SK-N-SH (cell line): ENCODE measurements at regions not wholly inside any gene's neighbourhood (a gene's known extent, or its start where the extent isn't known, plus 50 kb on each side); places are given as distances from the start of the nearest gene placed in this dataset.

ENCODE experiments used
- CTCF ChIA-PET: fragments of 300-600, 350-600 bp; formaldehyde crosslinking; extraction: SDS; loops from one replicate; lab custom pipeline; 2021; lab: Yijun Ruan, JAX
- POLR2A ChIA-PET: fragments of 350-600 bp; sonication (Branson Sonifier 250); formaldehyde crosslinking; extraction: SDS; loops from one replicate; lab custom pipeline; 2020; ENCODE audit warnings: antibody characterized with exemption, inconsistent platforms; lab: Yijun Ruan, JAX
- DNase-seq: peaks from one replicate; pipeline ENCODE4 v3.0.0; 2012
- H2AFZ ChIP-seq: fragments of 200-600 bp; sonication (generic); 2 replicates; pipeline ENCODE4 v1.8.1; 2016; ENCODE audit warnings: antibody characterized with exemption, mild to moderate bottlenecking, low read depth
- H3F3A ChIP-seq: fragments of 200-600 bp; sonication (generic); replicated peaks from 2 replicates; pipeline ENCODE3; 2016; ENCODE audit warnings: antibody characterized with exemption, mild to moderate bottlenecking; ENCODE audit not compliant: insufficient read depth
- H3K27ac ChIP-seq, 2 experiments: fragments of 200-500 bp in 1 of 2; fragments of 200-600 bp in 1 of 2; sonication (Bioruptor generic) in 1 of 2; sonication (generic), shearing (Covaris generic) in 1 of 2; 2 replicates each; pipeline versions ENCODE4 v1.5.1 to v1.6.1; 2014 to 2016; ENCODE audit warnings: low read depth in 2 of 2, inconsistent platforms in 1 of 2, low read length in 1 of 2, mild to moderate bottlenecking in 1 of 2, mixed read lengths in 1 of 2
- H3K27me3 ChIP-seq: fragments of 200-600 bp; sonication (generic), shearing (Covaris generic); 2 replicates; pipeline ENCODE4 v1.6.1; 2016; ENCODE audit warnings: mixed run types; ENCODE audit not compliant: insufficient read depth
- H3K36me3 ChIP-seq, 2 experiments: fragments of 200-500 bp in 1 of 2; fragments of 200-600 bp in 1 of 2; sonication (Bioruptor generic) in 1 of 2; sonication (generic) in 1 of 2; replicated peaks in 1 of 2; 2 replicates each; pipeline versions ENCODE3 to v1.5.1; 2014 to 2016; ENCODE audit warnings: low read length in 1 of 2, mild to moderate bottlenecking in 1 of 2; ENCODE audit not compliant: insufficient read depth in 2 of 2, control insufficient read depth in 1 of 2
- H3K4me1 ChIP-seq, 2 experiments: fragments of 200-500 bp in 1 of 2; fragments of 200-600 bp in 1 of 2; sonication (Bioruptor generic) in 1 of 2; sonication (generic), shearing (Covaris generic) in 1 of 2; 2 replicates each; pipeline versions ENCODE4 v1.5.1 to v1.6.1; 2014 to 2016; ENCODE audit warnings: low read depth in 1 of 2, low read length in 1 of 2, mixed run types in 1 of 2; ENCODE audit not compliant: insufficient read depth in 2 of 2, control insufficient read depth in 1 of 2
- H3K4me2 ChIP-seq: fragments of 200-600 bp; sonication (generic), shearing (Covaris generic); 2 replicates; pipeline ENCODE4 v1.6.1; 2017; ENCODE audit warnings: mixed run types
- H3K4me3 ChIP-seq, 2 experiments: fragments of 200-500 bp in 1 of 2; fragments of 200-600 bp in 1 of 2; sonication (Bioruptor generic) in 1 of 2; sonication (generic), shearing (Covaris generic) in 1 of 2; 2 replicates each; pipeline versions ENCODE4 v1.5.1 to v1.8.1; 2014 to 2016; ENCODE audit warnings: low read depth in 2 of 2, inconsistent platforms in 1 of 2, low read length in 1 of 2, mild to moderate bottlenecking in 1 of 2, mixed read lengths in 1 of 2, moderate library complexity in 1 of 2
- H3K79me2 ChIP-seq: fragments of 200-600 bp; sonication (generic); 2 replicates; pipeline ENCODE4 v1.8.1; 2017; ENCODE audit warnings: mild to moderate bottlenecking; ENCODE audit not compliant: insufficient read depth
- H3K9ac ChIP-seq: fragments of 200-600 bp; sonication (generic); 2 replicates; pipeline ENCODE4 v1.6.1; 2017; ENCODE audit warnings: mixed run types
- H3K9me2 ChIP-seq: fragments of 200-600 bp; sonication (generic); 2 replicates; pipeline ENCODE4 v1.6.1; 2017; ENCODE audit warnings: mixed run types
- H3K9me3 ChIP-seq: fragments of 200-600 bp; sonication (generic); 2 replicates; pipeline ENCODE4 v1.6.1; 2017; ENCODE audit warnings: mixed run types, mild to moderate bottlenecking, moderate library complexity
- H4K20me1 ChIP-seq: fragments of 200-600 bp; sonication (generic); 2 replicates; pipeline ENCODE4 v1.6.1; 2017; ENCODE audit warnings: mild to moderate bottlenecking, mixed run types; ENCODE audit not compliant: insufficient read depth
- EP300 ChIP-seq, 2 experiments: IDR thresholded peaks; 2 replicates each; pipeline versions ENCODE4 v1.4.0 to v1.6.1; 2012; ENCODE audit warnings: borderline replicate concordance in 1 of 2, low read depth in 1 of 2, low read length in 1 of 2
- FOSL2 ChIP-seq: IDR thresholded peaks from 2 replicates; pipeline ENCODE4 v1.4.0; 2012; ENCODE audit warnings: low read depth, mild to moderate bottlenecking, moderate library complexity, borderline replicate concordance
- NFIC ChIP-seq: IDR thresholded peaks from 2 replicates; pipeline ENCODE4 v1.4.0; 2012; ENCODE audit warnings: borderline replicate concordance
- RAD21 ChIP-seq: IDR thresholded peaks from 2 replicates; pipeline ENCODE4 v1.6.1; 2012; ENCODE audit warnings: mild to moderate bottlenecking, low read length
- RFX5 ChIP-seq: IDR thresholded peaks from 2 replicates; pipeline ENCODE4 v1.6.1; 2012; ENCODE audit warnings: mild to moderate bottlenecking, improper control_type of control experiment, low read length
- RXRA ChIP-seq: IDR thresholded peaks from 2 replicates; pipeline ENCODE4 v1.4.0; 2012; ENCODE audit warnings: low read depth, mild to moderate bottlenecking, borderline replicate concordance
- SIN3A ChIP-seq: IDR thresholded peaks from 2 replicates; pipeline ENCODE4 v1.6.1; 2012; ENCODE audit warnings: low read depth, mild to moderate bottlenecking, low read length, moderate library complexity, borderline replicate concordance
- SMC3 ChIP-seq: IDR thresholded peaks from 2 replicates; pipeline ENCODE4 v1.6.1; 2012; ENCODE audit warnings: low read depth, low read length, improper control_type of control experiment
- WGBS: methylation state at CpG from one replicate; pipeline ENCODE4 v1.1.6; 2017; ENCODE audit warnings: low lambda C conversion rate; 5-methylcytosine and 5-hydroxymethylcytosine counted together
- TF ChIP-seq, protein P1 (sequence below): IDR thresholded peaks from 2 replicates; pipeline ENCODE4 v1.4.0; 2012; ENCODE audit warnings: low read depth
- TF ChIP-seq, protein P2 (sequence below): IDR thresholded peaks from 2 replicates; pipeline ENCODE4 v1.4.0; 2012; ENCODE audit warnings: low read depth, borderline replicate concordance
- TF ChIP-seq, protein P3 (sequence below): IDR thresholded peaks from 2 replicates; pipeline ENCODE4 v1.4.0; 2012; ENCODE audit warnings: low read depth, borderline replicate concordance
- TF ChIP-seq, protein P4 (sequence below): fragments of 200-600 bp; sonication (generic); IDR thresholded peaks from 2 replicates; pipeline ENCODE4 v1.6.1; 2017; ENCODE audit warnings: antibody characterized with exemption, mild to moderate bottlenecking, moderate library complexity

DNA sequence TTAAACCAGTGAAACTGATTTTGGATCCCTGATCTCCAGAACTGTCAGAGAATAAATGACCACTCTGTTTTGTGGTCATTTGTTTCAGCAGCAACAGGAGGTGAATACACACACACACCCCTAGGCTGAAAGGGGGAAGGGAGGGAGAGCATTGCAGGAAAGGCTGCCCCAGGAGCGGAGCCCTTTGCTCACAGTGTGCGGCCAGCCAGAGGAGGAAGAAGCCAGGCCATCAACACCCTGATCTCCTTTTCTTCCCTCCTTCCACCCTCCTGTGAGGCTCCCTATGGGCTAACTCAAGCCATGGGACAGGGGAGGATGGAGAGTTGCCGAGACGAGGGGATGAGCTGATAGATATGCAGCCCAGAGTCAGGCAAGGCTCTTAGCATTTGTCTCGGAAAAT is 211.9 kb downstream of the TBX5 start (continued):
- no peak for TF ChIP-seq RXRA
- TF ChIP-seq, protein P1, sequence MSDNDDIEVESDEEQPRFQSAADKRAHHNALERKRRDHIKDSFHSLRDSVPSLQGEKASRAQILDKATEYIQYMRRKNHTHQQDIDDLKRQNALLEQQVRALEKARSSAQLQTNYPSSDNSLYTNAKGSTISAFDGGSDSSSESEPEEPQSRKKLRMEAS = no peak
- no peak for TF ChIP-seq SMC3
- TF ChIP-seq, protein P2, sequence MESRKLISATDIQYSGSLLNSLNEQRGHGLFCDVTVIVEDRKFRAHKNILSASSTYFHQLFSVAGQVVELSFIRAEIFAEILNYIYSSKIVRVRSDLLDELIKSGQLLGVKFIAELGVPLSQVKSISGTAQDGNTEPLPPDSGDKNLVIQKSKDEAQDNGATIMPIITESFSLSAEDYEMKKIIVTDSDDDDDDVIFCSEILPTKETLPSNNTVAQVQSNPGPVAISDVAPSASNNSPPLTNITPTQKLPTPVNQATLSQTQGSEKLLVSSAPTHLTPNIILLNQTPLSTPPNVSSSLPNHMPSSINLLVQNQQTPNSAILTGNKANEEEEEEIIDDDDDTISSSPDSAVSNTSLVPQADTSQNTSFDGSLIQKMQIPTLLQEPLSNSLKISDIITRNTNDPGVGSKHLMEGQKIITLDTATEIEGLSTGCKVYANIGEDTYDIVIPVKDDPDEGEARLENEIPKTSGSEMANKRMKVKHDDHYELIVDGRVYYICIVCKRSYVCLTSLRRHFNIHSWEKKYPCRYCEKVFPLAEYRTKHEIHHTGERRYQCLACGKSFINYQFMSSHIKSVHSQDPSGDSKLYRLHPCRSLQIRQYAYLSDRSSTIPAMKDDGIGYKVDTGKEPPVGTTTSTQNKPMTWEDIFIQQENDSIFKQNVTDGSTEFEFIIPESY = no peak
- TF ChIP-seq RFX5 = no peak
- no peak for TF ChIP-seq NFIC
- TF ChIP-seq EP300 (IDR thresholded peaks at IDR 0.05; ENCODE audit: borderline replicate concordance in 1 of 2, low read depth in 1 of 2, low read length in 1 of 2) = no peak
- no peak for TF ChIP-seq FOSL2

DNA sequence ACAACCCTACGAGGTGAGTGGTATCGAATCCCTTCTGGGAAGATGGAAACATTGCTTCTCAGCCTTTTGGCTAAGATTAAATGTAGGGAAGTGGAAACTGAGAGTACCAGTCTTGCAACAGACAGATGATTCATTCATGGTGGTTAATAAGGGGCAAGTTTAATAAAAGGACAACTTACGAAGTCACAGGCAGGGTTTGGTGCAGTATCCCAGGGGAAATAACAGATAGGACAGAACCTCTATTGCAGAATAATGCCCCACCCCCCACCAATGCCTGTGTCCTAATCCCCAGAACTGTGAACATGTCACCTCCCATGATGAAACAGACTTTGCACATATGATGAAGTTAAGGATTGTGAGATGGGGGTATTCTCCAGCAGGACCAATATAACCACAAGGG is 212.5 kb downstream of the TBX5 start:
- CTCF ChIA-PET = no interaction called here
- no peak overlapping the region for H3K27ac ChIP-seq
- WGBS = 4% methylated on average over 3 of the region's 3 CpGs
- H3K36me3 ChIP-seq = no peaks in the 10 kb centered on the region
- no peaks in the 10 kb centered on the region for H3K4me1 ChIP-seq
- POLR2A ChIA-PET = no interaction called here
- no peaks in the 10 kb centered on the region for H3K79me2 ChIP-seq
- no peaks in the 10 kb centered on the region for H3K27me3 ChIP-seq
- no peaks in the 10 kb centered on the region for H3F3A ChIP-seq
- H3K4me2 ChIP-seq = no peak overlapping the region
- H3K9me3 ChIP-seq = no peaks in the 10 kb centered on the region
- TF ChIP-seq NFIC = no peak
- TF ChIP-seq SMC3 = no peak
- no peak for TF ChIP-seq SIN3A
- TF ChIP-seq, protein P3, sequence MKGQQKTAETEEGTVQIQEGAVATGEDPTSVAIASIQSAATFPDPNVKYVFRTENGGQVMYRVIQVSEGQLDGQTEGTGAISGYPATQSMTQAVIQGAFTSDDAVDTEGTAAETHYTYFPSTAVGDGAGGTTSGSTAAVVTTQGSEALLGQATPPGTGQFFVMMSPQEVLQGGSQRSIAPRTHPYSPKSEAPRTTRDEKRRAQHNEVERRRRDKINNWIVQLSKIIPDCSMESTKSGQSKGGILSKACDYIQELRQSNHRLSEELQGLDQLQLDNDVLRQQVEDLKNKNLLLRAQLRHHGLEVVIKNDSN = no peak
- TF ChIP-seq, protein P1 = no peak
- no peak for TF ChIP-seq RXRA
- TF ChIP-seq, protein P4, sequence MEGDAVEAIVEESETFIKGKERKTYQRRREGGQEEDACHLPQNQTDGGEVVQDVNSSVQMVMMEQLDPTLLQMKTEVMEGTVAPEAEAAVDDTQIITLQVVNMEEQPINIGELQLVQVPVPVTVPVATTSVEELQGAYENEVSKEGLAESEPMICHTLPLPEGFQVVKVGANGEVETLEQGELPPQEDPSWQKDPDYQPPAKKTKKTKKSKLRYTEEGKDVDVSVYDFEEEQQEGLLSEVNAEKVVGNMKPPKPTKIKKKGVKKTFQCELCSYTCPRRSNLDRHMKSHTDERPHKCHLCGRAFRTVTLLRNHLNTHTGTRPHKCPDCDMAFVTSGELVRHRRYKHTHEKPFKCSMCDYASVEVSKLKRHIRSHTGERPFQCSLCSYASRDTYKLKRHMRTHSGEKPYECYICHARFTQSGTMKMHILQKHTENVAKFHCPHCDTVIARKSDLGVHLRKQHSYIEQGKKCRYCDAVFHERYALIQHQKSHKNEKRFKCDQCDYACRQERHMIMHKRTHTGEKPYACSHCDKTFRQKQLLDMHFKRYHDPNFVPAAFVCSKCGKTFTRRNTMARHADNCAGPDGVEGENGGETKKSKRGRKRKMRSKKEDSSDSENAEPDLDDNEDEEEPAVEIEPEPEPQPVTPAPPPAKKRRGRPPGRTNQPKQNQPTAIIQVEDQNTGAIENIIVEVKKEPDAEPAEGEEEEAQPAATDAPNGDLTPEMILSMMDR = no peak
- TF ChIP-seq RAD21 = no peak
- H3K9ac ChIP-seq = no peak overlapping the region
- H2AFZ ChIP-seq = no peak overlapping the region
- no peaks in the 10 kb centered on the region for H4K20me1 ChIP-seq
- no peak for DNase-seq
- H3K9me2 ChIP-seq = no peaks in the 10 kb centered on the region
- H3K4me3 ChIP-seq = no peak overlapping the region
